HEK293 (cell line): ENCODE measurements at regions not wholly inside any gene's neighbourhood (a gene's known extent, or its start where the extent isn't known, plus 50 kb on each side); places are given as distances from the start of the nearest gene placed in this dataset.

Source experiments
- CTCF ChIA-PET: fragments of 350-600 bp; formaldehyde crosslinking; extraction: SDS; loops from one replicate; lab custom pipeline; 2021; ENCODE audit warnings: antibody characterized with exemption; lab: Yijun Ruan, JAX
- POLR2A ChIA-PET: fragments of 300-600 bp; formaldehyde crosslinking; extraction: SDS; loops from one replicate; lab custom pipeline; 2020; ENCODE audit warnings: antibody characterized with exemption, inconsistent platforms; lab: Yijun Ruan, JAX
- H3K27ac ChIP-seq: fragments of 200-500 bp; sonication (Bioruptor generic); 2 replicates; pipeline ENCODE4 v1.5.1; 2014; ENCODE audit warnings: low read depth, low read length, control low read depth, inconsistent platforms; ENCODE audit errors: extremely low read depth
- H3K36me3 ChIP-seq, 2 experiments: fragments of 200-500 bp in 1 of 2; sonication (Bioruptor generic) in 1 of 2; 1 replicate in 1 of 2; 2 replicates in 1 of 2; pipeline ENCODE4 v1.5.1; 2014 to 2017; ENCODE audit warnings: inconsistent platforms in 2 of 2, low read length in 2 of 2; ENCODE audit not compliant: control insufficient read depth in 2 of 2, insufficient read depth in 1 of 2
- H3K4me1 ChIP-seq: fragments of 200-500 bp; sonication (Bioruptor generic); 2 replicates; pipeline ENCODE4 v1.5.1; 2014; ENCODE audit warnings: mild to moderate bottlenecking, low read length, inconsistent platforms; ENCODE audit not compliant: control insufficient read depth, insufficient read depth
- H3K4me3 ChIP-seq: 2 replicates; pipeline ENCODE4 v1.5.1; 2011; ENCODE audit warnings: low read depth, mild to moderate bottlenecking, control low read depth, low read length, moderate library complexity
- H3K9me3 ChIP-seq: fragments of 200-500 bp; sonication (Bioruptor generic); 2 replicates; pipeline ENCODE4 v1.5.1; 2014; ENCODE audit warnings: low read depth, low read length, inconsistent platforms; ENCODE audit not compliant: control insufficient read depth, insufficient read depth
- AEBP2 ChIP-seq: fragments of 450-650 bp; formaldehyde crosslinking; IDR thresholded peaks from 2 replicates; pipeline ENCODE4 v1.5.1; 2016; ENCODE audit warnings: missing biosample characterization, missing genetic modification characterization, borderline replicate concordance
- ELK4 ChIP-seq: IDR thresholded peaks from 2 replicates; pipeline ENCODE4 v1.6.1; 2011; ENCODE audit warnings: mild to moderate bottlenecking, low read depth, low read length, borderline replicate concordance
- INSM2 ChIP-seq: fragments of 450-650 bp; formaldehyde crosslinking; IDR thresholded peaks from 2 replicates; pipeline ENCODE4 v1.5.1; 2016; ENCODE audit warnings: missing biosample characterization, missing genetic modification characterization
- YY1 ChIP-seq: fragments of 450-650 bp; formaldehyde crosslinking; IDR thresholded peaks from 2 replicates; pipeline ENCODE4 v1.5.1; 2018; ENCODE audit warnings: missing biosample characterization, missing genetic modification characterization
- ZBTB10 ChIP-seq: fragments of 450-650 bp; formaldehyde crosslinking; IDR thresholded peaks from 2 replicates; pipeline ENCODE4 v1.5.1; 2016; ENCODE audit warnings: missing biosample characterization, missing genetic modification characterization
- ZBTB21 ChIP-seq: fragments of 450-650 bp; formaldehyde crosslinking; IDR thresholded peaks from 2 replicates; pipeline ENCODE4 v1.5.1; 2017; ENCODE audit warnings: missing biosample characterization, missing genetic modification characterization
- ZBTB26 ChIP-seq: fragments of 450-650 bp; formaldehyde crosslinking; optimal IDR thresholded peaks from 2 replicates; pipeline ENCODE3; 2016; ENCODE audit warnings: missing biosample characterization, mild to moderate bottlenecking, missing genetic modification characterization
- ZNF138 ChIP-seq: fragments of 450-650 bp; formaldehyde crosslinking; IDR thresholded peaks from 2 replicates; pipeline ENCODE4 v1.5.1; 2016; ENCODE audit warnings: missing biosample characterization, missing genetic modification characterization, borderline replicate concordance
- ZNF16 ChIP-seq: fragments of 450-650 bp; formaldehyde crosslinking; IDR thresholded peaks from 2 replicates; pipeline ENCODE4 v1.5.1; 2016; ENCODE audit warnings: low read depth, missing biosample characterization, missing genetic modification characterization
- ZNF18 ChIP-seq: fragments of 450-650 bp; formaldehyde crosslinking; IDR thresholded peaks from 2 replicates; pipeline ENCODE4 v1.5.1; 2016; ENCODE audit warnings: missing biosample characterization, missing genetic modification characterization
- ZNF292 ChIP-seq: fragments of 450-650 bp; formaldehyde crosslinking; IDR thresholded peaks from 2 replicates; pipeline ENCODE4 v1.5.1; 2016; ENCODE audit warnings: low read depth, missing biosample characterization, missing genetic modification characterization, borderline replicate concordance
- ZNF433 ChIP-seq: fragments of 450-650 bp; formaldehyde crosslinking; IDR thresholded peaks from 2 replicates; pipeline ENCODE4 v1.5.1; 2016; ENCODE audit warnings: missing biosample characterization, missing genetic modification characterization, low read depth
- ZNF555 ChIP-seq: fragments of 450-650 bp; formaldehyde crosslinking; conservative IDR thresholded peaks from 2 replicates; pipeline ENCODE4 v1.5.1; 2017; ENCODE audit warnings: missing biosample characterization, mild to moderate bottlenecking, missing genetic modification characterization, inconsistent platforms
- ZNF596 ChIP-seq: fragments of 450-650 bp; IDR thresholded peaks from 2 replicates; pipeline ENCODE4 v1.5.0; 2018; ENCODE audit warnings: missing biosample characterization, mild to moderate bottlenecking, missing genetic modification characterization, moderate library complexity
- ZNF704 ChIP-seq: fragments of 450-650 bp; formaldehyde crosslinking; IDR thresholded peaks from 2 replicates; pipeline ENCODE4 v1.5.1; 2016; ENCODE audit warnings: missing biosample characterization, missing genetic modification characterization
- ZNF785 ChIP-seq: fragments of 450-650 bp; formaldehyde crosslinking; IDR thresholded peaks from 2 replicates; pipeline ENCODE4 v1.5.1; 2016; ENCODE audit warnings: missing biosample characterization, missing genetic modification characterization
- ZNF837 ChIP-seq: fragments of 450-650 bp; formaldehyde crosslinking; IDR thresholded peaks from 2 replicates; pipeline ENCODE4 v1.5.1; 2016; ENCODE audit warnings: missing biosample characterization, missing genetic modification characterization

GRCh38 chr5:62790348-62790747 is 211.7 kb downstream of the LRRC70 start:
- H3K4me1 ChIP-seq, result no peaks in the 10 kb centered on the region
- ChIA-PET CTCF (interaction anchor here (1.0 kb wide), 1 partner anchor 12 kb away, joined by 3 read pairs; no protein-coding TSS in a partner anchor), POLR2A (no interaction called here)
- no peak overlapping the region for H3K4me3 ChIP-seq
- H3K36me3 ChIP-seq, result no peaks in the 10 kb centered on the region
- H3K9me3 ChIP-seq, result no peaks in the 10 kb centered on the region
- no peak for TF ChIP-seq ZNF18 (tag by site-specific recombination)
- no peak for TF ChIP-seq ZNF555 (tag by site-specific recombination)
- no peak for TF ChIP-seq ZNF596
- TF ChIP-seq ZNF292, result no peak
- TF ChIP-seq ZNF433 (tag by site-specific recombination), result no peak
- no peak for TF ChIP-seq ZNF16 (tag by site-specific recombination)
- no peak for TF ChIP-seq ZBTB21
- no peak for TF ChIP-seq ELK4
- no peak for TF ChIP-seq ZBTB26 (tag by site-specific recombination)
- TF ChIP-seq INSM2 (tag by site-specific recombination), result no peak
- no peak for TF ChIP-seq YY1 (tag by site-specific recombination)
- TF ChIP-seq, all 188 proteins: peak for 0
- H3K27ac ChIP-seq, result no peak overlapping the region

- no peaks in the 10 kb centered on the region for H3K4me1 ChIP-seq
- TF ChIP-seq ZNF785 (tag by site-specific recombination) (no peak), AEBP2 (tag by site-specific recombination) (no peak), ZBTB10 (tag by site-specific recombination) (no peak), ZNF704 (tag by site-specific recombination) (no peak), ZNF837 (tag by site-specific recombination) (no peak), ZNF138 (no peak)
- ChIA-PET POLR2A (no interaction called here), CTCF (no interaction called here)
- H3K4me3 ChIP-seq, result no peak overlapping the region
- no peaks in the 10 kb centered on the region for H3K36me3 ChIP-seq
- H3K27ac ChIP-seq, result no peak overlapping the region
- H3K9me3 ChIP-seq, result no peaks in the 10 kb centered on the region
Measured at GRCh38 chr5:62786099-62786498, 207.5 kb downstream of the LRRC70 start.
